ENCODE measurements at regions not wholly inside any gene's neighbourhood (a gene's known extent, or its start where the extent isn't known, plus 50 kb on each side); places are given as distances from the start of the nearest gene placed in this dataset.

DNA sequence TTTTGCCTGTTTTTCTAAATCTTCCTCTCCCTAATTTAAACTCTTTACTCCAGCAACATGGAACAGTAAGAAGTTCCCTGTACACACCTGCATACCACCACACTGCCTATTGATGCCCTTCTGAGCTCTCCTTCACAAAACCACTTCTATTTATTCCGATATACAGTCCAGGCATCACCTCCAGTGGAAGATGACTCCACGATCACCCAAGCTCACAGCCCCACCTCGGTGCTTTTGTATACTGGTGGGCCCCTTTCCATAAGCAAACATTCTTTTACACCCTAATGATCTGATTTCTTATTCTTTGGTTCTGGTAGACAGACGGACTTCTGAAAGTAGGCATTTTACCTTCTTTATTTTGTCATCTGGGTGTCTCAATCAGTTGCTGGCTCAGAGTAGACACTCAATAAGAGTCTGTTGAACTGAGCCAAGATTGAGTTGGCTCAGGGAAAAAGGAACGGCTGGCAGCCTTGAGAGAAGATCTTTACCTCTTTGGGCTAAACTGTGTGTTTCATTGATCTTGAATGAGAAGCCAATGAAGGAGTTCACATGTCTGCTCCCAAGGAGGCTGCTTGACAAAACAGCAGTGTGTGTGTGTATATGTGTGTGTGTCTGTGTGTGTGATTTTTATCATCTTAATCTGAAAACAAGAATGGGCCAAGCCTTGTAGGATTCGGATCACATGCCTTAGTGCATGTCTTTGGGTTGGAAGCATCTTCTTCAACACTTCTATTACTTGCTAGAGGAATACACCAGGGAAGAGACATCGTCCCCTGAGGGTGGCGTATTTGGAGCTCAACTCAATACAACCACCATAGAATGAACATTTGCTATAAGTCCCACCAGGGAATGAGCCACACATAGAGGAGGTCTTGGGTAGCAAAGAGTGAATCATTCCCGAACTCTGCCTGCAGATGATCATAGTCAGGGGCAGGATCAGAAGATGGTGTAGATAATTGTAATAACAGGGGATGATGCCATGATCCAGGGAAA, 341.8 kb downstream of the CYRIA start:
- TF ChIP-seq, protein P1, sequence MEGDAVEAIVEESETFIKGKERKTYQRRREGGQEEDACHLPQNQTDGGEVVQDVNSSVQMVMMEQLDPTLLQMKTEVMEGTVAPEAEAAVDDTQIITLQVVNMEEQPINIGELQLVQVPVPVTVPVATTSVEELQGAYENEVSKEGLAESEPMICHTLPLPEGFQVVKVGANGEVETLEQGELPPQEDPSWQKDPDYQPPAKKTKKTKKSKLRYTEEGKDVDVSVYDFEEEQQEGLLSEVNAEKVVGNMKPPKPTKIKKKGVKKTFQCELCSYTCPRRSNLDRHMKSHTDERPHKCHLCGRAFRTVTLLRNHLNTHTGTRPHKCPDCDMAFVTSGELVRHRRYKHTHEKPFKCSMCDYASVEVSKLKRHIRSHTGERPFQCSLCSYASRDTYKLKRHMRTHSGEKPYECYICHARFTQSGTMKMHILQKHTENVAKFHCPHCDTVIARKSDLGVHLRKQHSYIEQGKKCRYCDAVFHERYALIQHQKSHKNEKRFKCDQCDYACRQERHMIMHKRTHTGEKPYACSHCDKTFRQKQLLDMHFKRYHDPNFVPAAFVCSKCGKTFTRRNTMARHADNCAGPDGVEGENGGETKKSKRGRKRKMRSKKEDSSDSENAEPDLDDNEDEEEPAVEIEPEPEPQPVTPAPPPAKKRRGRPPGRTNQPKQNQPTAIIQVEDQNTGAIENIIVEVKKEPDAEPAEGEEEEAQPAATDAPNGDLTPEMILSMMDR (conservative IDR thresholded peaks at IDR 0.05 in 1 of 2, IDR thresholded peaks at IDR 0.05 in 1 of 2; ENCODE audit: extremely low read depth in 1 of 2, insufficient read depth in 1 of 2, low read depth in 1 of 2, low read length in 2 of 2) = no peak
- TF ChIP-seq EZH2 (IDR thresholded peaks at IDR 0.05; ENCODE audit: borderline replicate concordance, low read length) = no peak
